Lung (tissue), 11 donors: ENCODE measurements at regions not wholly inside any gene's neighbourhood (a gene's known extent, or its start where the extent isn't known, plus 50 kb on each side); places are given as distances from the start of the nearest gene placed in this dataset.

Source experiments
- ATAC-seq: fragments of 200-7000 bp; cut with Tn5 transposase; one replicate; pipeline ENCODE4 v1.9.1; 2020; ENCODE audit warnings: moderate number of reproducible peaks; ENCODE audit not compliant: insufficient read depth, low FRiP score
- DNase-seq, 3 donors: peaks; one replicate each; pipeline ENCODE4 v3.0.0-alpha.2; 2013 to 2017
- H3K27ac ChIP-seq, 2 donors: one replicate each; pipeline ENCODE4 v1.5.1; 2013; ENCODE audit warnings: mild to moderate bottlenecking in 2 of 2, moderate library complexity in 2 of 2, control low read depth in 1 of 2, inconsistent platforms in 1 of 2, low read depth in 1 of 2, low read length in 1 of 2
- H3K27me3 ChIP-seq, 3 donors: one replicate each; pipeline ENCODE4 v1.5.1; 2013; ENCODE audit warnings: low read length in 2 of 3; ENCODE audit not compliant: control insufficient read depth in 3 of 3, insufficient read depth in 3 of 3
- H3K36me3 ChIP-seq, 4 donors: one replicate each; pipeline ENCODE4 v1.5.1; 2013; ENCODE audit warnings: low read length in 4 of 4, mild to moderate bottlenecking in 1 of 4, moderate library complexity in 1 of 4; ENCODE audit not compliant: control insufficient read depth in 4 of 4, insufficient read depth in 4 of 4
- H3K4me1 ChIP-seq, 5 donors: one replicate each; pipeline ENCODE4 v1.5.1; 2013; ENCODE audit warnings: low read length in 5 of 5, mild to moderate bottlenecking in 2 of 5, moderate library complexity in 1 of 5; ENCODE audit not compliant: control insufficient read depth in 5 of 5, insufficient read depth in 5 of 5
- H3K4me3 ChIP-seq: one replicate; pipeline ENCODE4 v1.5.1; 2013; ENCODE audit warnings: mild to moderate bottlenecking, control low read depth, moderate library complexity
- H3K9ac ChIP-seq, 2 donors: one replicate each; pipeline ENCODE4 v1.5.1; 2013; ENCODE audit warnings: low read length in 2 of 2, control low read depth in 1 of 2; ENCODE audit not compliant: insufficient read depth in 1 of 2
- H3K9me3 ChIP-seq, 4 donors: one replicate each; pipeline ENCODE4 v1.5.1; 2013; ENCODE audit warnings: low read length in 3 of 4, mild to moderate bottlenecking in 1 of 4, moderate library complexity in 1 of 4; ENCODE audit not compliant: control insufficient read depth in 4 of 4, insufficient read depth in 3 of 4
- WGBS, 2 donors: extraction: QIAGEN DNeasy Blood & Tissue Kit; methylation state at CpG; one replicate each; pipeline ENCODE4 v1.1.7; 2013; 5-methylcytosine and 5-hydroxymethylcytosine counted together
- TF ChIP-seq, protein P1 (sequence below): IDR thresholded peaks from 2 replicates; pipeline ENCODE4 v1.5.1; 2012; ENCODE audit warnings: mild to moderate bottlenecking; ENCODE audit errors: control extremely low read depth, extremely low read depth
- donor health status: control.
- donor health status: control.
- donor health status: Bipolar disorder and iron deficiency.
- donor health status: healthy.
- donor health status: DM: yes; HTN: yes; CAD: no.

DNA sequence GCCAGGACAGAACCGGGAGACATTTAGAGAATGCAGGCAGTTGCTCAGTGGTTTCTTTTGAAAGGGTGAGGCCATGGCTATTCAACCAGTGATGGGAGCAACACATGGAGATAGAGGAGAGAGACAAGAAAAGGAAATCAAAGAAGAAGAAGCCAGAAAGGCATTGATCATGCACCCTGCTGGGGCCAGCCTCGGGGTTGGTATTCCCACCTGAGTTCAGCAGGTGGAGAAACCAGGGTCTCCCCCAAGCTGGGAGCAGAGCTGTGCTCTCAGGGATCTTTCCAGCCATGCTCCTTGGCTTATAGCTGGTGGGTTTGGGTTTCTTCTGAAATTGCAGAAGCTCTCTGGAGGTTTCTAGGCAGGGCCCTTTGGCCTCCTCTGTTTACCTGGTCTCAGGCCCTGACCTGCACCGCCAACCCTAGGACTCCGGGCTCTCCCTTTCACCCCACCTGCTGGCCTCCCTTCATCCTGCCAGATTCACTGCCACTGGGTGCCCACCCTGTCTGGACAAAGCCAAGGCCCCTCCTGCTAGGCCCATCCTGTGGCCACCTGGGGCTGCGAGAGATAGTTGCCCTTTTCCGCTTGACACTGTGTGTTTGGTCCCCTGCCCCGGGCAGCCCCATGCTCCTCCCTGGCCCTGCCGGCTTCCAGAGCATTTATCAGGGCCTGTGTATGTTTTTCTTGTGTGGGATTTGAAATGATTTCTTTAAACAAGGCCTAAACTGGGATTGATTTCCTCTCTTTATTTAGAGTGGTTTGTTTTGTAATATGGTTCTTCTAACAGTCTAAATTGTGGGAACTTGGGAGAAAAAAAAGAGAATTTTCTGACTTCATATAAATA is 126.7 kb downstream of the DDX1 start:
- TF ChIP-seq, protein P1, sequence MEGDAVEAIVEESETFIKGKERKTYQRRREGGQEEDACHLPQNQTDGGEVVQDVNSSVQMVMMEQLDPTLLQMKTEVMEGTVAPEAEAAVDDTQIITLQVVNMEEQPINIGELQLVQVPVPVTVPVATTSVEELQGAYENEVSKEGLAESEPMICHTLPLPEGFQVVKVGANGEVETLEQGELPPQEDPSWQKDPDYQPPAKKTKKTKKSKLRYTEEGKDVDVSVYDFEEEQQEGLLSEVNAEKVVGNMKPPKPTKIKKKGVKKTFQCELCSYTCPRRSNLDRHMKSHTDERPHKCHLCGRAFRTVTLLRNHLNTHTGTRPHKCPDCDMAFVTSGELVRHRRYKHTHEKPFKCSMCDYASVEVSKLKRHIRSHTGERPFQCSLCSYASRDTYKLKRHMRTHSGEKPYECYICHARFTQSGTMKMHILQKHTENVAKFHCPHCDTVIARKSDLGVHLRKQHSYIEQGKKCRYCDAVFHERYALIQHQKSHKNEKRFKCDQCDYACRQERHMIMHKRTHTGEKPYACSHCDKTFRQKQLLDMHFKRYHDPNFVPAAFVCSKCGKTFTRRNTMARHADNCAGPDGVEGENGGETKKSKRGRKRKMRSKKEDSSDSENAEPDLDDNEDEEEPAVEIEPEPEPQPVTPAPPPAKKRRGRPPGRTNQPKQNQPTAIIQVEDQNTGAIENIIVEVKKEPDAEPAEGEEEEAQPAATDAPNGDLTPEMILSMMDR, result no peak
- Histone ChIP-seq H3K27ac (no peak overlapping the region), H3K27me3 (no peaks in the 10 kb centered on the region), H3K4me3 (no peak overlapping the region), H3K4me1 (peaks cover 0 to 2% (median 0%) of the 10 kb centered on the region in 5 donors), H3K36me3 (no peaks in the 10 kb centered on the region), H3K9ac (no peak overlapping the region), H3K9me3 (no peaks in the 10 kb centered on the region)
- 82 to 87% methylated on average over 8 of the region's 8 CpGs for WGBS, 2 donors
- DNase-seq (no peak), ATAC-seq (no peak)

DNA sequence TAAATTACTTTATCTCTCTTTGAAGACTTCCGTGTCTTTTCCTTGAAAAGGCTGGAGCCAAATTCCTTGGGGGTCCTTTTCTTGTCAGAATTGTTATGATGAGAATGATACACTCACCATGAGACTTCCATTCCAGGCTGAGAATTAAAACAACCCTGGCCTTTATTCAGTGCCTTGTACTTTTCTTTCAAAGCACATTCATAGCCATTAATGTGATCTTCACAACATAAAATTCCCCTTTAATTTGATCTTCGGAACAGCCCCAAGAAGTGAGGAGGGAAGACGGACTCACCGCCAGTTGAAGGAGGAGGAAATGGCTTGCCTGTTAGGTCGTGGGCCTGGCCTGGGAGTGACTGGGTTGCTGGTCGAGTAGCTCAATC is 127.3 kb downstream of the DDX1 start:
- Histone ChIP-seq H3K27ac (no peak overlapping the region), H3K9me3 (no peaks in the 10 kb centered on the region), H3K4me1 (peaks cover 0 to 2% (median 0%) of the 10 kb centered on the region in 5 donors), H3K27me3 (no peaks in the 10 kb centered on the region), H3K9ac (no peak overlapping the region), H3K4me3 (no peak overlapping the region), H3K36me3 (no peaks in the 10 kb centered on the region)
- WGBS, 2 donors, result 78 to 85% methylated on average over 6 of the region's 6 CpGs
- TF ChIP-seq, protein P1, result no peak
- DNase-seq (no peak), ATAC-seq (no peak)

DNA sequence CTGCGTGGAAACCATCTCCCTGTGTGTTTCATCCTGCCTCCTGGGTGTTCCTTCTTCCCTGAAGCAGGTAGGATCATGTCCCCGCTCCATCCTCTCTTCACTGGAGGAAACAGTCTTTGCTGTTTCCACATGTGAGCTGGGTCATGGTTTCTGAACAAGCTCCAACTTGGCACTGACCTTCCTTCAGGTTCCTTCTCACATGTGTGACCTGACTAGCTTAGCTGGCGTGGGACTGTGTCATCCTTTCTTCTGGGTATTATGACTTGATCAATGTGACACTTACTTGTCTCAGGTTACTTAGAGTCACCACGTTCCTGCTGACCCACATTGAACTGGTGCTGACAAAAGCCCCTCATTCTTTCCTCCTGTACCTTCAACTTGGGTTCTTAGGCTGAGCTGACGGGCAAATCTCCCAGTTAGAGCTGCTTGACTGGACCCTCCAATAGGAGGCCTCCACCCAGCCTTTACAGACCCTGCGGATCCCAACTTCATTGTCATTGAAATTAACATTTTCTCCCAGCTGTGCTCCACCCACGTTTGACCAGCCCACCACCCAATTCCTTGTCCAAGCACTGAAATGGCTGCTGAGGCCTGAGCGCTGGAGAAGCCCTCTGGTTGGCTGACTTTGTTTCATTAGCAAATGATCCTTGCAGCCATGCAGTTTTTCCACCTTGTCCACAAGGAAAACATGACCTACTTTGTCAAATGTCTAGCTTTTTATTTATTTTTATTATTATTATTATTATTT is 128.1 kb downstream of the DDX1 start:
- H3K36me3 ChIP-seq, result no peaks in the 10 kb centered on the region
- ATAC-seq (no peak), DNase-seq (no peak)
- H3K9ac ChIP-seq, result no peak overlapping the region
- H3K27me3 ChIP-seq, result no peaks in the 10 kb centered on the region
- H3K9me3 ChIP-seq, result no peaks in the 10 kb centered on the region
- 88 to 89% methylated on average over 8 of the region's 8 CpGs for WGBS, 2 donors
- H3K27ac ChIP-seq, result no peak overlapping the region
- TF ChIP-seq, protein P1, result no peak
- H3K4me3 ChIP-seq, result no peak overlapping the region
- H3K4me1 ChIP-seq, result peaks cover 0 to 2% (median 0%) of the 10 kb centered on the region in 5 donors
